K562 (cell line): ENCODE measurements at regions not wholly inside any gene's neighbourhood (a gene's known extent, or its start where the extent isn't known, plus 50 kb on each side); places are given as distances from the start of the nearest gene placed in this dataset.

ENCODE experiments used
- ADNP ChIP-seq: fragments of 200-800 bp; sonication (Bioruptor generic); IDR thresholded peaks from 2 replicates; pipeline ENCODE4 v1.6.1; 2016; ENCODE audit warnings: missing genetic modification characterization, missing compliant biosample characterization
- BCL6 ChIP-seq: fragments of 250-450 bp; sonication (Bioruptor Pico); IDR thresholded peaks from 2 replicates; pipeline ENCODE4 v1.4.0; 2020
- CTCF ChIP-seq, 3 experiments: IDR thresholded peaks in 2 of 3; conservative IDR thresholded peaks in 1 of 3; 2 replicates each; pipeline ENCODE4 v1.5.1; 2011 to 2012; ENCODE audit warnings: low read length in 3 of 3, mild to moderate bottlenecking in 3 of 3, control low read depth in 2 of 3, improper control_type of control experiment in 1 of 3, inconsistent platforms in 1 of 3, low read depth in 1 of 3, mixed read lengths in 1 of 3, moderate library complexity in 1 of 3; ENCODE audit not compliant: insufficient read depth in 2 of 3
- EHMT2 ChIP-seq: fragments of 450-650 bp; IDR thresholded peaks from 2 replicates; pipeline ENCODE4 v1.6.1; 2018; ENCODE audit warnings: antibody characterized with exemption
- ERF ChIP-seq: fragments of 450-650 bp; formaldehyde crosslinking; IDR thresholded peaks from 2 replicates; pipeline ENCODE4 v1.4.0; 2020; ENCODE audit warnings: mild to moderate bottlenecking, mixed read lengths
- HMG20A ChIP-seq: fragments of 450-650 bp; formaldehyde crosslinking; conservative IDR thresholded peaks from 2 replicates; pipeline ENCODE4 v1.4.0; 2020; ENCODE audit warnings: mild to moderate bottlenecking, mixed read lengths
- IRF2 ChIP-seq: sonication (generic); formaldehyde crosslinking; IDR thresholded peaks from 2 replicates; pipeline ENCODE4 v1.8.1; 2022; ENCODE audit warnings: mild to moderate bottlenecking, missing genetic modification reagents
- KLF1 ChIP-seq: fragments of 450-650 bp; IDR thresholded peaks from 2 replicates; pipeline ENCODE4 v1.6.1; 2016; ENCODE audit warnings: missing genetic modification characterization, missing compliant biosample characterization
- NRF1 ChIP-seq, 2 experiments: fragments of 450-650 bp; IDR thresholded peaks in 1 of 2; conservative IDR thresholded peaks in 1 of 2; 2 replicates each; pipeline ENCODE4 v1.6.1; 2014; ENCODE audit warnings: mild to moderate bottlenecking in 2 of 2
- POLR2A ChIP-seq: fragments of 450-650 bp; conservative IDR thresholded peaks from 2 replicates; pipeline ENCODE4 v1.6.1; 2016
- RBM17 ChIP-seq: fragments of 200-400 bp; formaldehyde crosslinking; IDR thresholded peaks from 2 replicates; pipeline ENCODE4 v1.6.1; 2017; ENCODE audit warnings: low read depth, mild to moderate bottlenecking, low read length, borderline replicate concordance
- TCF7 ChIP-seq: sonication (generic); IDR thresholded peaks from 2 replicates; pipeline ENCODE4 v1.6.1; 2016; ENCODE audit warnings: antibody characterized with exemption, borderline replicate concordance
- USF2 ChIP-seq: sonication (generic); formaldehyde crosslinking; IDR thresholded peaks from 2 replicates; pipeline ENCODE4 v1.5.0; 2020; ENCODE audit warnings: missing genetic modification reagents

GRCh38 chr20:16639027-16639941, 66.0 kb upstream of the KIF16B start:
- TF ChIP-seq NRF1 (conservative IDR thresholded peaks at IDR 0.05 in 1 of 2, IDR thresholded peaks at IDR 0.05 in 1 of 2) = no peak
- TF ChIP-seq USF2 (CRISPR knock-in tag) = no peak
- TF ChIP-seq ERF (CRISPR knock-in tag) = no peak
- TF ChIP-seq CTCF (IDR thresholded peaks at IDR 0.05 in 2 of 3, conservative IDR thresholded peaks at IDR 0.05 in 1 of 3; ENCODE audit: insufficient read depth in 2 of 3, low read depth in 1 of 3, low read length in 3 of 3) = no peak
- no peak for TF ChIP-seq IRF2 (CRISPR knock-in tag)
- no peak for TF ChIP-seq POLR2A
- no peak for TF ChIP-seq BCL6 (CRISPR knock-in tag)
- no peak for TF ChIP-seq TCF7
- no peak for TF ChIP-seq EHMT2
- no peak for TF ChIP-seq RBM17
- no peak for TF ChIP-seq ADNP (tag)
- no peak for TF ChIP-seq KLF1 (tag)
- no peak for TF ChIP-seq HMG20A (CRISPR knock-in tag)
